ENCODE measurements at regions not wholly inside any gene's neighbourhood (a gene's known extent, or its start where the extent isn't known, plus 50 kb on each side); places are given as distances from the start of the nearest gene placed in this dataset.

- TF ChIP-seq POLR2AphosphoS5 (IDR thresholded peaks at IDR 0.05; ENCODE audit: low read depth, low read length) (no peak), FOXP2 (optimal IDR thresholded peaks at IDR 0.05; ENCODE audit: borderline replicate concordance, extremely low read depth, extremely low read length, insufficient read depth) (no peak), REST (IDR thresholded peaks at IDR 0.05; ENCODE audit: insufficient read depth in 1 of 2, low read depth in 2 of 2, low read length in 2 of 2) (no peak), TAF1 (IDR thresholded peaks at IDR 0.05; ENCODE audit: borderline replicate concordance, insufficient read depth, low read length) (no peak)
These were observed 515.0 kb upstream of the TUSC1 start for GRCh38 chr9:26193237-26193636.

All from PFSK-1 (cell line).